ENCODE measurements at regions not wholly inside any gene's neighbourhood (a gene's known extent, or its start where the extent isn't known, plus 50 kb on each side); places are given as distances from the start of the nearest gene placed in this dataset.

DNA sequence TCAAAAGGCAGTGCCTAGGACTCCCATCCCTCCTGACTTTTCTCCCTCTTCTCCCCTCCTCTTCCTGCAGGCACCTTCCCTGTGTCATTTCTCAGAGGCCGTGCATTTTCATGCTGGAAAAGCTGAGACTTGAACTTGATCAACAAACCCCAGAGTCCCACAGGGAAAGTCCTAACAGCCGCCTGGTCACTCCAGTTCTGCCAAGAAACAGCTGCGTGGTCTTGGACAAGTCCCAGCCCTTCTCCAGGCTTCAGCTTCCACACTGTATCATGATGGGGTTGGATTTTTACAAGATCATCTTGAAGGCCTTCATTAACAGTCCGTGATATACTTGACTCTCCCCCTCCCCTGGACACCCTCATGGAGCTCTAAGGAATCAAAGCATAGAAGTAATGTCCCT lies 366.0 kb downstream of the BCOR start:
- DNase-seq (ENCODE audit: low spot score) = no peak

DNA sequence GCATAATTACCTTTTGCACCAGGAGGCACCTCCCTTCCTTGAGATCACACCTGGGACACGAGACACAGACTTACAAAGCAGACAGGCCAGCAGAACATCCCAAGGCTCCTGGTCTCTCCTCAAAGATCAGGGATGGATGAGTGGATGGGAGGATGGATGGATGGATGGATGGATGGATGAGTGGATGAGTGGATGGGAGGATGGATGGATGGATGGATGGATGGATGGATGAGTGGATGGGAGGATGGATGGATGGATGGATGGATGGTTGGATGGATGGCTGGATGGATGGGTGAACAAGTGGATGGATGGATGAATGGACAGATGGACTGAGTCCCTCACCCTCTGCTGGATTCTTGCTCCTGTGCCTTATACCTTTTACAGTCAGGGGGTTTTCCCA lies 364.0 kb downstream of the BCOR start:
- no peak for DNase-seq (ENCODE audit: low spot score)

GRCh38 chrX:39734174-39734776 lies 363.5 kb downstream of the BCOR start:
- no peak for DNase-seq (ENCODE audit: low spot score)

GRCh38 chrX:39736216-39737211 lies 361.2 kb downstream of the BCOR start:
- peak; percentile 56 for DNase-seq (ENCODE audit: low spot score)

DNA sequence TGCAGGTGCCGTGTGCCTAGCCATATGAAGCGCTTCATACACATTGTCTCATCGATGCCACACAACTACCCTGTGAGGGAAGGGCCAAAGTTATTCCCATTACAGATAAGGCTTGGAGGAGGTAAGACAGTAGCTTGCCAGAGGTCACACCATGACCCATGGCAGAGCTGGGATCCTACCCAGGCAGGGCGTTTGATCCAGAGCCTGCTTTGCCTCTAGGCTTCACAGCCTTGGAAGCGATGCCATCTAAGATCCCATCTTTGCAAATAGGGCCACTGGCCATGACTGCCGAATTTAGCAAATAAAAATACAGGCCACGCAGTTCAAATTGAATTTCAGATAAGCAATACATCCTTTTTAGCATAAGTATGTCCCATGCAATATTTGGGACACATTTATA lies 358.2 kb downstream of the BCOR start:
- DNase-seq (ENCODE audit: low spot score) = no peak

DNA sequence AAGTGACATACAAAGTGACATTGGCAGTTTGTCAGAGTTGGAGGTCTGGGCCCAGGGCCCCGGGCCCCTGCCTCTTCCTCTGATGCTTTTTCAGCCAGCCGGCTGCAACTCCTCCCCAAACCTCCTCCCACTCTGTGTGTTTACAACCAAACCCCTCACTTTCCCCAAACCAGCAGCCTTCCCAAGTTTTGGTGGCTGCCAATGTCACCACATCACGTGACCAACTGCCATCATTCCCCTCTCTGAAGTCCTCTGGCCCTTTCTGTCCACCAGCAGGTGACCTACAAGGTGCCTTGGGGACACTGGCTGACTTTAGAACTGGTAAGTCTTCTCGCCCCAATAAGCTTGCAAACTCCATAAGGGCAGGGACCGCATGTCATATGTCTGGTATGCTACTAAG lies 357.7 kb downstream of the BCOR start:
- DNase-seq (ENCODE audit: low spot score) = no peak

- DNase-seq (ENCODE audit: low spot score) = no peak
Measured at GRCh38 chrX:39741904-39742303, 355.9 kb downstream of the BCOR start.

- DNase-seq (ENCODE audit: low spot score) = no peak
Measured at GRCh38 chrX:39745818-39746217, 351.9 kb downstream of the BCOR start.

DNA sequence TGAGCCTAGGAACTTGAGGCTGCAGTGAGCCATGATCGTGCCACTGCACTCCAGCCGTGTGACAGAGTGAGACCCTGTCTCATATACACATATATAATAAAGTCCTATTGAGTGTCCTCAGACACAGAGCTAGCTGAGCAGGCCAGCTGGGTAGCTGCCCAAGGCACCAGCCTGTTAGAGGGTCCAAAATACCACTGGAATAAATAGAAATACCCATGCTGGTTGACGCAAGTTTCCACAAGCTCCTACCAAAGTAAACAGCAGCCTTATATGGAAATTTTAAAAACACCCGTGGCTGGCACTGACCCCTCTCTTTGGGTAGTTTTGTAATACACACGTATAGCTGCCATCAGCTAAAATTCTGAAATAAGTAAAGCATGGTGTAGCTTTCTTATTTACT lies 348.6 kb downstream of the BCOR start:
- no peak for DNase-seq (ENCODE audit: low spot score)

GRCh38 chrX:39749728-39750127 lies 348.0 kb downstream of the BCOR start:
- DNase-seq (ENCODE audit: low spot score) = no peak

GRCh38 chrX:39750256-39750790 lies 347.4 kb downstream of the BCOR start:
- DNase-seq (ENCODE audit: low spot score) = no peak

DNA sequence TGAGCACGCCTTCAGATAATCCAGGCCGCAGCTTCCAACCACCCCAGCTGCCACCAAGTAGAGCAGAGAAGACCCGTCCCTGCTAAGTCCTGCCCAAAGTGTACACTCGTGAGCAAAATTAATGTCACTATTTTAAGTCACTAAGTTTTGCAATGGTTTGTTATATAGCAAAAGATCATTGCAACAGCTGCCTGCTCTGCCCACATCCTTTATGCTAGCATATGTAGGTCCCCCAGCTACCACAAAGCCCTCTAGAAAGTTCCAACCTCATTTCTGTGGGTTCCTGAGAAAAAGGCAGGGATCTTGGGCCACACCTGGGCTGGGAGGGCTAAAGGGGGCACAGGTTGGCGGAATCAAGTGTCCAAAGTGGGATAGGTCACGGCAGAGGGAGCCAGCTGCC lies 346.9 kb downstream of the BCOR start:
- DNase-seq (ENCODE audit: low spot score) = no peak

DNA sequence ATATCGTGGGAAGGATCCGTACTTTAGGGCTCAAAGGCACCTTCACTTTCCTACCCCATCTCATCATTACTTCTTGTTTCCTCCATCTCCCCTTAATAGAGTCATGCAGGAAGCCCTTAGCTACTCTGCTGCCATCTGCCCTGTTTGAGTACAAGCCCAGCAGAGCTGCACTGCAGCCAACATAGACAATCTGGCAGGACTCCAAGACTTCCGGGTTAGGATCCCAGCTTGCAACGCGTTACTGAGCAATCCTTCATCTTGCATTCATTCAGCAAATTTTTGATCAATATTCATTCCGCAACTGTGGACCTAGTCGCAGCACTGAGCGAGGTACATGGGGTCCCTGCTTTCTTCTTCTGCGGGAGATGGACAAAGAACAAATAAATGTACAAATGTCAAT lies 344.9 kb downstream of the BCOR start:
- DNase-seq (ENCODE audit: low spot score) = no peak

GRCh38 chrX:39753293-39753996 lies 344.3 kb downstream of the BCOR start:
- peak; percentile 75 for DNase-seq (ENCODE audit: low spot score)

GRCh38 chrX:39755143-39756032 lies 342.4 kb downstream of the BCOR start:
- peak; percentile 91 for DNase-seq (ENCODE audit: low spot score)

DNA sequence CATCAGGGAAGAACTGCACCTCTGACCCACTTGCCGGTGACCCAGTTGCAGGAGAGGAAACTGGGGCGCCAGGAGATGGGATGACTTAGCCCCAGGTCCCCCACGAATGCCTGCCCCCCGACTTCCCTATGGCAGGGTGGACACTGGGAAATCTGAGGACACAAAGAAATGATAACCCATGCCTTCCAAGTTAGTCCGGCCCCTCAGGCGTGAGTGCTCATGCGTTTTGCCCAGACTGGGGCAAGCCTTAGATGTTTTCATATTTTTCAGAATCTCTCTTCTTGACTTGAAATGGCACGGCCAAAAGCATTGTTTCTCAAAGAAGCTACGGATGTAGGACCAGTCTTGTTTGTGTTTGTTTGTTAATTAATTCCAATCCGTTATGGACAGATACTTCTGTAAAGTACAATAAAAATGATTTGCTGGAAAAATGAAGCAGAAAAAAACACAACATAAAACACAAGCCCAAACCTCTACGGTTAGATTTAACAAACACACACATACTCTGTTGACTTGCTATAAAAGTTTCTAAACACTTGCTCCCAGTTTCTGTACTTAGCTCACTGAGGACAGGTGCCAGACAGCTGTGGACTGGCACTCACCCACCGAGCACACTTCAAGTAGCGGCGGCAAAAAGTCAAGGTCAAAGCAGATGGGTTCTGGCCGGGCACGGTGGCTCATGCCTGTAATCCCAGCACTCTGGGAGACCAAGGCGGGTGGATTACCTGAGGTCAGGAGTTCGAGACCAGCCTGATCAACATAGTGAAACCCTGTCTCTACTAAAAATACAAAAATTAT lies 341.5 kb downstream of the BCOR start:
- DNase-seq (ENCODE audit: low spot score) = peak; percentile 11

GRCh38 chrX:39757971-39758370 lies 339.8 kb downstream of the BCOR start:
- DNase-seq (ENCODE audit: low spot score) = peak; percentile 16

- no peak for DNase-seq (ENCODE audit: low spot score)
Measured at GRCh38 chrX:39758791-39759525, 338.8 kb downstream of the BCOR start.

DNA sequence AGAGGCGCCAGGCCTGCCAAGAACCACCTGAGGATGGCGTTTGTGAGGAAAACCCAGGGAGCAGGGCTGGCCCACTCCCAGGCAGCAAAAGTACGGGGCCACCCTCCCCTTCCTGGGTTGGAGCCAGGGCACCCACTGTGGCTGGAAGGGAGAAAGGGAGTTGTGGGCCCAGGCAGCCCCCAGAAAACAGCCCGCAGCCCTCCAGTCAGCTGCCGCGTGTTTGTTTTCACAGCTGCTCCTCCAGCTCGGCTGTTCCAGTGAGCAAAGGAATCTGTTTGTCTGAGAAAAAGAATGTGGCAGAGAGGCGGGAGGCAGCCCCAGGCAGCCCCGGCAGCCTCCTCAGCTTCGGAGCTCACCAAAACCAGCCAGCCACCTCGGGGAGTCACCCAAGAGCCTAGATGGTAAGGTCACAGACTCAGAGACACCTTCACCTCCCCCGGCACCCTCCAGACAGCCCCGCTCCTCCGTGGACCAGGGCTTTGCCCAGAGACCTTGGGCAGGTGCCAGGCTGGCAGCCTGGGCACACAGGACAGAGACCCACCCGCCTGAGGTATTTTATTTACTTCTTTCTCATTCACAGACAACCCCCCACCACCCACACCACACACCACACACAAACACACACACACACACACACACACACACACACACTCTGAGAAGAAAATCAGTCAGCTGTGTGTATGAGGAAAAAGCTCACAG lies 338.1 kb downstream of the BCOR start:
- DNase-seq (ENCODE audit: low spot score) = peak; percentile 31
